Ovary (tissue), 7 donors: ENCODE measurements at regions not wholly inside any gene's neighbourhood (a gene's known extent, or its start where the extent isn't known, plus 50 kb on each side); places are given as distances from the start of the nearest gene placed in this dataset.

Experiments
- DNase-seq, 5 donors: peaks; one replicate each; pipeline ENCODE4 v3.0.0-alpha.2; 2019 to 2020
- H3K27ac ChIP-seq, 2 donors: fragments of 200-600 bp; one replicate each; pipeline versions ENCODE4 v1.5.1 to v1.8.0; 2019 to 2022
- H3K27me3 ChIP-seq: fragments of 200-600 bp; one replicate; pipeline ENCODE4 v1.8.0; 2022
- H3K36me3 ChIP-seq: fragments of 200-600 bp; sonication (generic); one replicate; pipeline ENCODE4 v1.5.1; 2019
- H3K4me1 ChIP-seq: one replicate; pipeline ENCODE4 v1.8.1; 2013; ENCODE audit warnings: mild to moderate bottlenecking, moderate library complexity; ENCODE audit not compliant: insufficient read depth
- H3K4me3 ChIP-seq: fragments of 200-600 bp; sonication (generic); one replicate; pipeline ENCODE4 v1.5.1; 2017
- H3K9me3 ChIP-seq, 2 donors: fragments of 200-600 bp in 1 of 2; sonication (generic) in 1 of 2; one replicate each; pipeline versions ENCODE4 v1.5.1 to v1.8.1; 2013 to 2019; ENCODE audit warnings: mild to moderate bottlenecking in 1 of 2, moderate library complexity in 1 of 2
- CTCF ChIP-seq, 3 donors: fragments of 450-650 bp in 2 of 3; fragments of 200-600 bp in 1 of 3; IDR thresholded peaks; one replicate each; pipeline versions ENCODE4 v1.5.1 to v1.8.0; 2016 to 2022; ENCODE audit warnings: antibody characterized with exemption in 3 of 3, mild to moderate bottlenecking in 1 of 3
- EP300 ChIP-seq: sonication (generic); formaldehyde crosslinking; IDR thresholded peaks from one replicate; pipeline ENCODE4 v1.6.1; 2017; ENCODE audit warnings: antibody characterized with exemption
- POLR2A ChIP-seq: fragments of 450-650 bp; IDR thresholded peaks from one replicate; pipeline ENCODE4 v1.6.1; 2017; ENCODE audit warnings: antibody characterized with exemption, mild to moderate bottlenecking, moderate library complexity
- WGBS, 3 donors: extraction: QIAGEN DNeasy Blood & Tissue Kit in 1 of 3; methylation state at CpG; one replicate each; pipeline versions ENCODE4 v1.1.5 to v1.1.7; 2013 to 2017; 5-methylcytosine and 5-hydroxymethylcytosine counted together
- intact Hi-C, 4 donors: fragments of 100-400 bp; cut with DNase I; formaldehyde crosslinking; loops; one replicate each; pipeline versions ENCODE4 v1.11.0 to v1.15.1; 2022 to 2023
- donor health status: DM: no; HTN: no; CAD: no; lungs with moderate emphysema.
- donor health status: DM: no; HTN: no; CAD: no.
- donor health status: Bipolar disorder and iron deficiency.
- donor health status: DM: no; HTN: no; CAD: no.
- donor health status: DM: yes; HTN: yes; CAD: no.

GRCh38 chr17:68763562-68763961, 162.4 kb upstream of the FAM20A start:
- TF ChIP-seq CTCF (IDR thresholded peaks at IDR 0.05) (no peak), POLR2A (no peak), EP300 (no peak)
- H3K27ac ChIP-seq, result no peak overlapping the region
- WGBS, 3 donors, result 71 to 82% (median 79%) methylated on average over 1 of the region's 1 CpG
- H3K9me3 ChIP-seq, result no peaks in the 10 kb centered on the region
- H3K4me1 ChIP-seq, result peaks cover 2% of the 10 kb centered on the region
- intact Hi-C loops, result loop anchor here in 1 of 4 donors (5.0 kb wide), 1 partner anchor 221 kb away; no protein-coding TSS in a partner anchor
- H3K27me3 ChIP-seq, result no peaks in the 10 kb centered on the region
- H3K36me3 ChIP-seq, result no peaks in the 10 kb centered on the region
- H3K4me3 ChIP-seq, result no peak overlapping the region
- DNase-seq, result no peak

- Histone ChIP-seq H3K4me1 (peaks cover 2% of the 10 kb centered on the region), H3K27me3 (no peaks in the 10 kb centered on the region), H3K27ac (no peak overlapping the region), H3K36me3 (no peaks in the 10 kb centered on the region), H3K4me3 (no peak overlapping the region), H3K9me3 (no peaks in the 10 kb centered on the region)
- intact Hi-C loops, result loop anchor here in 1 of 4 donors (5.0 kb wide), 1 partner anchor 221 kb away; no protein-coding TSS in a partner anchor
- 77 to 92% (median 86%) methylated on average over 2 of the region's 2 CpGs for whole genome bisulfite sequencing, 3 donors
- no peak for TF ChIP-seq EP300
- no peak for TF ChIP-seq CTCF (IDR thresholded peaks at IDR 0.05)
- TF ChIP-seq POLR2A, result no peak
- no peak for DNase-seq
Measured at GRCh38 chr17:68762911-68763310, 161.7 kb upstream of the FAM20A start.

GRCh38 chr17:68760141-68760475, 158.9 kb upstream of the FAM20A start:
- TF ChIP-seq CTCF (IDR thresholded peaks at IDR 0.05) (peak in 1 of 3 donors; percentile 6), POLR2A (no peak)
- Histone ChIP-seq H3K4me1 (peaks cover 2% of the 10 kb centered on the region), H3K36me3 (no peaks in the 10 kb centered on the region), H3K9me3 (no peaks in the 10 kb centered on the region), H3K4me3 (no peak overlapping the region), H3K27ac (no peak overlapping the region), H3K27me3 (no peaks in the 10 kb centered on the region)
- 45 to 51% (median 50%) methylated on average over 4 of the region's 4 CpGs for WGBS, 3 donors
- no peak for DNase-seq
- intact Hi-C loops, result loop anchor here in 1 of 4 donors (5.0 kb wide), 1 partner anchor 218 kb away; no protein-coding TSS in a partner anchor

- TF ChIP-seq CTCF (IDR thresholded peaks at IDR 0.05), result peak; percentile 48 to 94 (median 92)
- no peak for TF ChIP-seq POLR2A
- TF ChIP-seq EP300, result no peak
- WGBS, 3 donors, result 1 to 9% (median 3%) methylated on average over 12 of the region's 12 CpGs
- DNase-seq, result peak; percentile 86 to 94 (median 89)
- H3K27ac ChIP-seq, result peak overlapping the region in 1 of 2 donors; percentile 73
- no peaks in the 10 kb centered on the region for H3K36me3 ChIP-seq
- no peaks in the 10 kb centered on the region for H3K27me3 ChIP-seq
- H3K4me3 ChIP-seq, result peak overlapping the region; percentile 14
- H3K9me3 ChIP-seq, result no peaks in the 10 kb centered on the region
- intact Hi-C loops, result loop anchor here in 3 of 4 donors (5.0 to 10.0 kb wide), 4 partner anchors 155 to 295 kb away; partner anchors contain the start of gene FAM20A (in 1 of the 3)
- peaks cover 2% of the 10 kb centered on the region for H3K4me1 ChIP-seq
Measured at GRCh38 chr17:68759343-68760140, 158.4 kb upstream of the FAM20A start.
